ENCODE measurements at regions not wholly inside any gene's neighbourhood (a gene's known extent, or its start where the extent isn't known, plus 50 kb on each side); places are given as distances from the start of the nearest gene placed in this dataset.
A peak's percentile ranks its signal among the peaks of the same experiment; 100 is the strongest.

DNA sequence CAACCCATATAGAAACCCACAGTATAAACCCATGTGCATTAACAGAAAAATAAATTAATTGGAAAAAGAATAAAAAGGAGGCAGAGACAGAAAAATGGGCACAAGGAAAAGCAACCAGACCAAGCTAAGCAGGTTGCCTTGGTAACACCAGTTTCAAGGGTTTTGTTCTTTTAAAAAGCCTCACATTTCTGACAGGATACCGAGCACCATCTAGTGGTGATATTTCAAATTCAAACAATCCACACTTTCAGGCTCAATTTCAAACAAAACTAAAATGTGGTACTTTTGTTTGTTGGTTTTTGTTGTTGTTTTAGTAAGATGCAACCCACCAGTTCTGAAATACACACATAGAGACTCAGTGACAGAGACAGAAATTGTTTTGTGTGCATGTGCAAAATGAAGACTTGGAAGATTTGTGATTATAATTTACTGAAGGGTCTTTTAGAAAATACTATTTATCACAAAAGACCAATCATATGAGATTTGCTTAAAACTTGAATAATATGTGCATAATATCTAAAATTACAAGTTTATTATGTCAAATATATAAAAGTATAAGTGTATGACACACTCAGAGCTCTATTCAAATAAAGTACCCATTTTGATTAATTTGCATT is 318.2 kb downstream of the SLCO4C1 start:
- in situ Hi-C loops (cut with MboI; ENCODE audit: low sequenced_read_pairs, unreplicated experiment): no loop called here
- peak; percentile 50 for DNase-seq (ENCODE audit: low spot score)
- TF ChIP-seq, protein P1, sequence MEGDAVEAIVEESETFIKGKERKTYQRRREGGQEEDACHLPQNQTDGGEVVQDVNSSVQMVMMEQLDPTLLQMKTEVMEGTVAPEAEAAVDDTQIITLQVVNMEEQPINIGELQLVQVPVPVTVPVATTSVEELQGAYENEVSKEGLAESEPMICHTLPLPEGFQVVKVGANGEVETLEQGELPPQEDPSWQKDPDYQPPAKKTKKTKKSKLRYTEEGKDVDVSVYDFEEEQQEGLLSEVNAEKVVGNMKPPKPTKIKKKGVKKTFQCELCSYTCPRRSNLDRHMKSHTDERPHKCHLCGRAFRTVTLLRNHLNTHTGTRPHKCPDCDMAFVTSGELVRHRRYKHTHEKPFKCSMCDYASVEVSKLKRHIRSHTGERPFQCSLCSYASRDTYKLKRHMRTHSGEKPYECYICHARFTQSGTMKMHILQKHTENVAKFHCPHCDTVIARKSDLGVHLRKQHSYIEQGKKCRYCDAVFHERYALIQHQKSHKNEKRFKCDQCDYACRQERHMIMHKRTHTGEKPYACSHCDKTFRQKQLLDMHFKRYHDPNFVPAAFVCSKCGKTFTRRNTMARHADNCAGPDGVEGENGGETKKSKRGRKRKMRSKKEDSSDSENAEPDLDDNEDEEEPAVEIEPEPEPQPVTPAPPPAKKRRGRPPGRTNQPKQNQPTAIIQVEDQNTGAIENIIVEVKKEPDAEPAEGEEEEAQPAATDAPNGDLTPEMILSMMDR (IDR thresholded peaks at IDR 0.05; ENCODE audit: borderline replicate concordance, control extremely low read depth, extremely low read depth, insufficient read depth, missing control alignments): peak; percentile 30

DNA sequence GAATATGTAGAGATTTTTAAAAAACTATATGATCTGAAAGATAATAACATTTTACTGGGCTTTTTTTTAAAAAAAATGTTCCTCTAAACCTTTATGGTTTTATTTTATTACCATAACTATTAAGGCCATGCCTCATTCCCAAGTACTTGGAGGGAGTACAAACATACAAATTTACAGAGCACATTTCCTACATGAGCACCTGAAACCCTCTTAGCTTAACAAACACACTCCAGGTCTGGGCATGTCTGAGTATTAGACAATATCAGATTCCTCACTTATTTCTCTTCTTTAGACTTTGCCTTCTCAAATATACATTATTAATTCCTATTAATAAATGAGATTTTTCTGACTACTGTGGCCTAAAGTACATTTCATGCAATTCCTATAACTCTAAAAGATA is 319.2 kb downstream of the SLCO4C1 start:
- no peak for DNase-seq (ENCODE audit: low spot score)
- TF ChIP-seq, protein P1 (IDR thresholded peaks at IDR 0.05; ENCODE audit: borderline replicate concordance, control extremely low read depth, extremely low read depth, insufficient read depth, missing control alignments): no peak
- in situ Hi-C loops (cut with MboI; ENCODE audit: low sequenced_read_pairs, unreplicated experiment): no loop called here

DNA sequence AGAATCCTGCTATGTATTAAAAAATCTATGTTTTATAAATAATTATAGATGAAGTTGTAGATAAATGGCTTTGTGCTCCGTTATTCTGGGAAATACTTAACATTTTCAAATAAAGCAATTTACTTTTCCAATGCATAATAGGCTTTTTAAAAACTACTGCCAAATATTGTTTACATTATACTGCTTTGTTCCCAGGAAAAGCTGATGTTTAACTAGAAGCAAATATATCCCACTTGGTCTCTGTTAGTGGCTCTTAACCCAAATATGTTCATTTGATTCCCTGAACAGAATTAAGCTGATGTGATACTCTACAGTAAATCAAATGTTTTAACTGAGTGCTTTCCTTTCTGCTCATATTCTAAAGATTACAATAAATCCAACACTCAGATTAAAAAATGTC is 326.3 kb downstream of the SLCO4C1 start:
- TF ChIP-seq, protein P1 (IDR thresholded peaks at IDR 0.05; ENCODE audit: borderline replicate concordance, control extremely low read depth, extremely low read depth, insufficient read depth, missing control alignments): no peak
- no peak for DNase-seq (ENCODE audit: low spot score)
- in situ Hi-C loops (cut with MboI; ENCODE audit: low sequenced_read_pairs, unreplicated experiment): no loop called here

DNA sequence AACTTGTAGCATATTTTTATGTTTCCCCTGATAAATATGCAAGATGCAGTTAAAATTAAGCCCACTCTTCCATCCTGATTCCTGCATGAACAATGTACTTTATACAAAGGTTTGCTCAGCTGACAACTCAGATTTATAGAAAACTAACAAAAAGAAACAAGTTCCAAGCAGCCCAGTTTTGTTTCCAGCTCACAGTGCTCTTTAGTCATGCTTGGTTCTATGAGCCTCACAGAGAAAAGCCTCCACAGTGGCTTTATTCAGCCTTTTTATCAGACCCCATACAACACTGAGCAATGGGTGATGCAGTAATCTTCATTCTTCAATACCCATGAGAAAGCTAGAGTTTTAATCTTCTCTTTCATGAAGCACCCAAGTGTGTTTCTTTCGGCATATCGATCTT is 329.6 kb downstream of the SLCO4C1 start:
- TF ChIP-seq, protein P1 (IDR thresholded peaks at IDR 0.05; ENCODE audit: borderline replicate concordance, control extremely low read depth, extremely low read depth, insufficient read depth, missing control alignments): no peak
- in situ Hi-C loops (cut with MboI; ENCODE audit: low sequenced_read_pairs, unreplicated experiment): no loop called here
- DNase-seq (ENCODE audit: low spot score): no peak

DNA sequence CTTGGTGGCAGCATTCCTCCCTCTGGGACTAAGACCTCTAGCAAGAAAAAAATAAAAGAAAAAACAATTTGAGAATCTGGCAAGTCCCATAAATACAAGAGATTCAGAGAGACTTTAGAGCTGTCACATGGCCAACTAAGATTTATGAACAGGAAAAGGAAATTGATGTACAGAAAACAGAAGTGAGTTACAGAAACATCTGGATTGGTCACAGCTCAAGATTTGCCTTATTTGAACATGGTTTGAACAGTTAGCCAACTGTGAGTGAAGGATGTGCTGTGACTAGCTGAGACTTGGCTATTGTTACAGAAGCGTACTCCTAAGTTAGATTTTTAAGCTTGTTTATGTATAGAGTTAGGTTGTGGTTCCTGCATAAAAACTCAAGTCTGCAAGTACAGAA is 340.2 kb downstream of the SLCO4C1 start:
- no peak for DNase-seq (ENCODE audit: low spot score)
- in situ Hi-C loops (cut with MboI; ENCODE audit: low sequenced_read_pairs, unreplicated experiment): no loop called here
- TF ChIP-seq, protein P1 (IDR thresholded peaks at IDR 0.05; ENCODE audit: borderline replicate concordance, control extremely low read depth, extremely low read depth, insufficient read depth, missing control alignments): no peak

DNA sequence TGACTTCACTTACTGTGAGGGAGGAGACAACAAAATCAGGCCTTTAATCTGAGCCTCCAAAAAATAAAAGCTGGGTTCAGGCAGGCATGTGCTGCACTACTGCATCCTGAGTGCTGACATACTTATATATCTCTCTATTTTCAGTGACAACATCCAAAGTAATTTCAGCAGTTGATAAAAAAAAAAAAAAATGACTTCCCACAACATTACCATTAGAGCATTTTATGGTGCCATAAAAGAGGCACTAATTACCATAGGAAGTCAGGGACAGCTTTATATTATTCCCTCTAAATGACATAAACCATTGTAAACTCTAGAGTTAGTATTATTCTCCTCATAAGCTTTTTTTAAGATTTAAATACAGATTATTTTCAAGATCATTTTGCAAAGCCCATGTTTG is 346.1 kb downstream of the SLCO4C1 start:
- no peak for DNase-seq (ENCODE audit: low spot score)
- TF ChIP-seq, protein P1 (IDR thresholded peaks at IDR 0.05; ENCODE audit: borderline replicate concordance, control extremely low read depth, extremely low read depth, insufficient read depth, missing control alignments): no peak
- in situ Hi-C loops (cut with MboI; ENCODE audit: low sequenced_read_pairs, unreplicated experiment): no loop called here
